GM12864 (cell line): ENCODE measurements at regions not wholly inside any gene's neighbourhood (a gene's known extent, or its start where the extent isn't known, plus 50 kb on each side); places are given as distances from the start of the nearest gene placed in this dataset.
A peak's percentile ranks its signal among the peaks of the same experiment; 100 is the strongest.

ENCODE experiments used
- DNase-seq: peaks from one replicate; pipeline ENCODE4 v3.0.0-alpha.2; 2011; ENCODE audit warnings: low read depth
- H3K4me3 ChIP-seq: 2 replicates; pipeline ENCODE4 v1.5.1; 2011; ENCODE audit warnings: mild to moderate bottlenecking, low read depth, low read length, control low read depth
- CTCF ChIP-seq: IDR thresholded peaks from 2 replicates; pipeline ENCODE4 v1.5.1; 2011; ENCODE audit warnings: low read depth, mild to moderate bottlenecking, moderate library complexity, low read length, control low read depth, inconsistent platforms; ENCODE audit errors: missing control alignments

- H3K4me3 ChIP-seq, result no peak overlapping the region
- TF ChIP-seq CTCF, result no peak
- DNase-seq, result no peak
Observed at GRCh38 chr17:77819497-77819896, 139.0 kb upstream of the TNRC6C start.

- no peak for DNase-seq
- TF ChIP-seq CTCF, result peak; percentile 22
- no peak overlapping the region for H3K4me3 ChIP-seq
Observed at GRCh38 chr17:77821114-77821513, 137.4 kb upstream of the TNRC6C start.

- no peak overlapping the region for H3K4me3 ChIP-seq
- no peak for DNase-seq
- no peak for TF ChIP-seq CTCF
Observed at GRCh38 chr17:77822302-77823030, 136.0 kb upstream of the TNRC6C start.

GRCh38 chr17:77824102-77824779 is 134.3 kb upstream of the TNRC6C start:
- no peak for DNase-seq
- no peak overlapping the region for H3K4me3 ChIP-seq
- no peak for TF ChIP-seq CTCF

GRCh38 chr17:77824780-77825280 is 133.7 kb upstream of the TNRC6C start:
- no peak for DNase-seq
- no peak for TF ChIP-seq CTCF
- H3K4me3 ChIP-seq, result no peak overlapping the region

- no peak for DNase-seq
- no peak overlapping the region for H3K4me3 ChIP-seq
- TF ChIP-seq CTCF, result no peak
Observed at GRCh38 chr17:77825621-77826020, 132.9 kb upstream of the TNRC6C start.
